H9 (cell line): ENCODE measurements at regions not wholly inside any gene's neighbourhood (a gene's known extent, or its start where the extent isn't known, plus 50 kb on each side); places are given as distances from the start of the nearest gene placed in this dataset.

Source experiments
- DNase-seq: peaks from one replicate; pipeline ENCODE4 v3.0.0-alpha.2; 2017
- H2AFZ ChIP-seq: one replicate; pipeline ENCODE4 v1.6.1; 2013; ENCODE audit warnings: mild to moderate bottlenecking, low read length, control low read depth, moderate library complexity
- H2AK5ac ChIP-seq: 2 replicates; pipeline ENCODE4 v1.6.1; 2013; ENCODE audit warnings: low read length, control low read depth, mixed read lengths; ENCODE audit not compliant: insufficient read length
- H2BK120ac ChIP-seq: one replicate; pipeline ENCODE4 v1.6.1; 2013; ENCODE audit warnings: low read depth, mild to moderate bottlenecking, low read length, control low read depth, inconsistent platforms; ENCODE audit not compliant: poor library complexity, severe bottlenecking
- H2BK12ac ChIP-seq: 2 replicates; pipeline ENCODE4 v1.6.1; 2013; ENCODE audit warnings: low read length, control low read depth, mixed read lengths, low read depth; ENCODE audit not compliant: insufficient read length
- H2BK15ac ChIP-seq: 2 replicates; pipeline ENCODE4 v1.6.1; 2013; ENCODE audit warnings: low read depth, low read length, control low read depth
- H2BK20ac ChIP-seq: one replicate; pipeline ENCODE4 v1.6.1; 2013; ENCODE audit warnings: low read depth, mild to moderate bottlenecking, low read length, control low read depth, inconsistent platforms; ENCODE audit not compliant: poor library complexity, severe bottlenecking
- H2BK5ac ChIP-seq: 2 replicates; pipeline ENCODE4 v1.6.1; 2013; ENCODE audit warnings: low read length, control low read depth, mixed read lengths; ENCODE audit not compliant: insufficient read length
- H3K14ac ChIP-seq: 2 replicates; pipeline ENCODE4 v1.6.1; 2013; ENCODE audit warnings: low read length, control low read depth; ENCODE audit not compliant: insufficient read depth
- H3K18ac ChIP-seq: 2 replicates; pipeline ENCODE4 v1.6.1; 2013; ENCODE audit warnings: low read depth, mild to moderate bottlenecking, mixed read lengths, low read length, control low read depth; ENCODE audit not compliant: insufficient read length
- H3K23ac ChIP-seq: 2 replicates; pipeline ENCODE4 v1.6.1; 2013; ENCODE audit warnings: low read length, control low read depth, mixed read lengths, low read depth; ENCODE audit not compliant: insufficient read length
- H3K23me2 ChIP-seq: 2 replicates; pipeline ENCODE4 v1.6.1; 2013; ENCODE audit warnings: low read depth, mild to moderate bottlenecking, mixed read lengths, low read length, control low read depth; ENCODE audit not compliant: insufficient read length, poor library complexity, severe bottlenecking
- H3K27ac ChIP-seq: 2 replicates; pipeline ENCODE4 v1.5.1; 2013; ENCODE audit warnings: low read length, control low read depth, mixed read lengths, low read depth; ENCODE audit not compliant: insufficient read length
- H3K27me3 ChIP-seq: 2 replicates; pipeline ENCODE4 v1.6.1; 2013; ENCODE audit warnings: low read length, control low read depth, inconsistent platforms; ENCODE audit not compliant: insufficient read depth
- H3K4ac ChIP-seq: 2 replicates; pipeline ENCODE4 v1.6.1; 2013; ENCODE audit warnings: low read depth, mild to moderate bottlenecking, control low read depth, inconsistent platforms, low read length, moderate library complexity
- H3K4me1 ChIP-seq: 2 replicates; pipeline ENCODE4 v1.6.1; 2013; ENCODE audit warnings: low read length, control low read depth, inconsistent platforms; ENCODE audit not compliant: insufficient read depth
- H3K4me2 ChIP-seq: 2 replicates; pipeline ENCODE4 v1.6.1; 2013; ENCODE audit warnings: low read length, control low read depth, mixed read lengths; ENCODE audit not compliant: insufficient read length, insufficient read depth
- H3K56ac ChIP-seq: 2 replicates; pipeline ENCODE4 v1.6.1; 2013; ENCODE audit warnings: low read depth, mild to moderate bottlenecking, mixed read lengths, low read length, control low read depth; ENCODE audit not compliant: insufficient read length
- H3K79me1 ChIP-seq: 2 replicates; pipeline ENCODE4 v1.6.1; 2013; ENCODE audit warnings: low read depth, mild to moderate bottlenecking, moderate library complexity, low read length, control low read depth, inconsistent platforms; ENCODE audit not compliant: insufficient read depth, poor library complexity, severe bottlenecking
- H3K79me2 ChIP-seq: 2 replicates; pipeline ENCODE4 v1.6.1; 2013; ENCODE audit warnings: low read length, control low read depth, inconsistent platforms; ENCODE audit not compliant: insufficient read depth
- H3K9ac ChIP-seq: 2 replicates; pipeline ENCODE4 v1.6.1; 2013; ENCODE audit warnings: low read length, control low read depth, mixed read lengths; ENCODE audit not compliant: insufficient read length; ENCODE audit errors: extremely low read depth
- H3K9me3 ChIP-seq: one replicate; pipeline ENCODE4 v1.6.1; 2013; ENCODE audit warnings: low read depth, low read length, inconsistent platforms; ENCODE audit not compliant: control insufficient read depth
- H3T11ph ChIP-seq: one replicate; pipeline ENCODE4 v1.6.1; 2013; ENCODE audit warnings: mild to moderate bottlenecking, low read length, control low read depth, inconsistent platforms
- H4K20me1 ChIP-seq: one replicate; pipeline ENCODE4 v1.6.1; 2013; ENCODE audit not compliant: control insufficient read depth, insufficient read length, insufficient read depth
- H4K5ac ChIP-seq: 2 replicates; pipeline ENCODE4 v1.6.1; 2013; ENCODE audit warnings: low read depth, mild to moderate bottlenecking, mixed read lengths, low read length, control low read depth; ENCODE audit not compliant: insufficient read length
- H4K8ac ChIP-seq: replicated peaks from 2 replicates; pipeline ENCODE4 v1.6.1; 2013; ENCODE audit warnings: low read length, control low read depth, mixed read lengths, low read depth; ENCODE audit not compliant: insufficient read length
- H4K91ac ChIP-seq: 2 replicates; pipeline ENCODE4 v1.6.1; 2013; ENCODE audit warnings: low read depth, mild to moderate bottlenecking, moderate library complexity, mixed read lengths, low read length, control low read depth; ENCODE audit not compliant: insufficient read length
- H3K27ac Mint-ChIP-seq, 3 experiments: 2 replicates in 2 of 3; 3 replicates in 1 of 3; pipeline ENCODE4 v1.8.0; 2020 to 2021; ENCODE audit warnings: mixed read lengths in 3 of 3, mild to moderate bottlenecking in 1 of 3, moderate library complexity in 1 of 3
- H3K27me3 Mint-ChIP-seq: 2 replicates; pipeline ENCODE4 v1.8.0; 2021; ENCODE audit warnings: low read depth, mild to moderate bottlenecking, moderate library complexity, mixed read lengths
- H3K36me3 Mint-ChIP-seq, 3 experiments: 2 replicates in 2 of 3; 3 replicates in 1 of 3; pipeline ENCODE4 v1.8.0; 2020 to 2021; ENCODE audit warnings: low read depth in 3 of 3, mixed read lengths in 3 of 3; ENCODE audit not compliant: insufficient read depth in 1 of 3
- H3K4me1 Mint-ChIP-seq, 2 experiments: 2 replicates each; pipeline ENCODE4 v1.8.0; 2020; ENCODE audit warnings: mixed read lengths in 2 of 2
- H3K4me3 Mint-ChIP-seq, 2 experiments: 2 replicates in 1 of 2; 3 replicates in 1 of 2; pipeline ENCODE4 v1.8.0; 2020 to 2021; ENCODE audit warnings: mild to moderate bottlenecking in 2 of 2, mixed read lengths in 2 of 2, moderate library complexity in 1 of 2
- H3K9me3 Mint-ChIP-seq, 2 experiments: 2 replicates in 1 of 2; 3 replicates in 1 of 2; pipeline ENCODE4 v1.8.0; 2020; ENCODE audit warnings: mild to moderate bottlenecking in 2 of 2, mixed read lengths in 2 of 2, moderate library complexity in 1 of 2
- CTCF ChIP-seq: fragments of 200-600 bp; sonication (generic); conservative IDR thresholded peaks from 3 replicates; pipeline ENCODE4 v1.8.0; 2021; ENCODE audit warnings: antibody characterized with exemption, mild to moderate bottlenecking
- WGBS: extraction: QIAGEN DNeasy Blood & Tissue Kit; methylation state at CpG from one replicate; pipeline ENCODE4 v1.1.7; 2013; ENCODE audit warnings: missing lambda C conversion rate, low lambda C conversion rate, mixed read lengths; ENCODE audit not compliant: insufficient read length; ENCODE audit errors: extremely low coverage; 5-methylcytosine and 5-hydroxymethylcytosine counted together

- no peak overlapping the region for H3K18ac ChIP-seq
Measured at GRCh38 chrX:116238567-116239255, 68.2 kb downstream of the AGTR2 start.

More at GRCh38 chrX:116238567-116239255, 68.2 kb downstream of the AGTR2 start:
- no peak overlapping the region for H4K91ac ChIP-seq
- Mint-ChIP-seq H3K9me3 (peaks cover 12 to 15% of the 10 kb centered on the region in 2 experiments), H3K36me3 (peaks cover 6 to 9% (median 9%) of the 10 kb centered on the region in 3 experiments), H3K27me3 (peaks cover 2% of the 10 kb centered on the region; the same call in 1 of the 2 replicates), H3K4me1 (no peaks in the 10 kb centered on the region; a peak in 2 of 4 replicates), H3K27ac (no peak overlapping the region), H3K4me3 (no peak overlapping the region)
- H3T11ph ChIP-seq = no peak overlapping the region
- no peak overlapping the region for H4K8ac ChIP-seq
- H2AK5ac ChIP-seq = no peak overlapping the region
- no peak overlapping the region for H3K9ac ChIP-seq
- no peak overlapping the region for H2BK120ac ChIP-seq
- no peaks in the 10 kb centered on the region for H3K79me1 ChIP-seq
- H4K5ac ChIP-seq = no peak overlapping the region
- no peaks in the 10 kb centered on the region for H3K4me1 ChIP-seq
- no CpG with 5 or more reads among the region's 2 CpGs for WGBS
- H4K20me1 ChIP-seq = no peaks in the 10 kb centered on the region
- H2BK15ac ChIP-seq = no peak overlapping the region
- no peaks in the 10 kb centered on the region for H3K79me2 ChIP-seq
- H3K23ac ChIP-seq = no peak overlapping the region
- H3K27ac ChIP-seq = no peak overlapping the region
- no peaks in the 10 kb centered on the region for H3K9me3 ChIP-seq
- no peak overlapping the region for H3K56ac ChIP-seq
- DNase-seq = no peak
- H3K27me3 ChIP-seq = no peaks in the 10 kb centered on the region
- H3K23me2 ChIP-seq = no peaks in the 10 kb centered on the region
- H3K4ac ChIP-seq = no peak overlapping the region
- H2BK5ac ChIP-seq = no peak overlapping the region
- H3K4me2 ChIP-seq = no peak overlapping the region
- no peak overlapping the region for H2BK12ac ChIP-seq
- H2BK20ac ChIP-seq = no peak overlapping the region
- H2AFZ ChIP-seq = no peak overlapping the region
- no peak for TF ChIP-seq CTCF
- H3K14ac ChIP-seq = no peak overlapping the region
